CD4-positive, CD25-positive, alpha-beta regulatory T cell (primary cell): ENCODE measurements at regions not wholly inside any gene's neighbourhood (a gene's known extent, or its start where the extent isn't known, plus 50 kb on each side); places are given as distances from the start of the nearest gene placed in this dataset.

Source experiments
- ATAC-seq, 2 donors: fragments of 150-1000 bp; cut with Tn5 transposase; one replicate each; pipeline ENCODE4 v1.10.0; 2021; ENCODE audit warnings: low read depth in 2 of 2, moderate number of reproducible peaks in 2 of 2, moderate library complexity in 1 of 2
- DNase-seq, 3 donors: peaks; one replicate each; pipeline versions ENCODE4 v3.0.0 to v3.0.0-alpha.2; 2012 to 2022; ENCODE audit warnings: mixed read lengths in 1 of 3
- H3K27ac ChIP-seq: one replicate; pipeline ENCODE4 v1.7.0; 2013; ENCODE audit warnings: mild to moderate bottlenecking, low read length; ENCODE audit not compliant: insufficient read depth, poor library complexity, severe bottlenecking
- H3K27me3 ChIP-seq: one replicate; pipeline ENCODE4 v1.7.0; 2013; ENCODE audit warnings: low read length; ENCODE audit not compliant: control insufficient read depth, insufficient read depth
- H3K36me3 ChIP-seq: one replicate; pipeline ENCODE4 v1.7.0; 2013; ENCODE audit warnings: mild to moderate bottlenecking, low read length, moderate library complexity; ENCODE audit not compliant: control insufficient read depth, insufficient read depth
- H3K4me1 ChIP-seq: 2 replicates; pipeline ENCODE4 v1.7.0; 2013; ENCODE audit warnings: mild to moderate bottlenecking, low read length; ENCODE audit not compliant: insufficient read depth, control insufficient read depth, poor library complexity, severe bottlenecking
- H3K4me3 ChIP-seq: one replicate; pipeline ENCODE4 v1.7.0; 2013; ENCODE audit warnings: low read depth, mild to moderate bottlenecking, low read length, moderate library complexity
- H3K9me3 ChIP-seq, 2 experiments: 1 replicate in 1 of 2; 2 replicates in 1 of 2; pipeline ENCODE4 v1.7.0; 2013; ENCODE audit warnings: low read length in 2 of 2, mild to moderate bottlenecking in 1 of 2, moderate library complexity in 1 of 2; ENCODE audit not compliant: control insufficient read depth in 2 of 2
- H3K27ac Mint-ChIP-seq, 3 donors: one replicate each; pipeline ENCODE4 v1.8.0; 2020 to 2022; ENCODE audit warnings: mild to moderate bottlenecking in 3 of 3, mixed read lengths in 3 of 3, moderate library complexity in 2 of 3
- H3K27me3 Mint-ChIP-seq: one replicate; pipeline ENCODE4 v1.8.0; 2022; ENCODE audit warnings: mild to moderate bottlenecking, mixed read lengths
- H3K36me3 Mint-ChIP-seq: one replicate; pipeline ENCODE4 v1.8.0; 2020; ENCODE audit warnings: mixed read lengths
- H3K4me1 Mint-ChIP-seq, 4 donors: one replicate each; pipeline ENCODE4 v1.8.0; 2020 to 2022; ENCODE audit warnings: mixed read lengths in 4 of 4, mild to moderate bottlenecking in 1 of 4
- H3K4me3 Mint-ChIP-seq, 4 donors: one replicate each; pipeline ENCODE4 v1.8.0; 2020 to 2022; ENCODE audit warnings: mild to moderate bottlenecking in 4 of 4, mixed read lengths in 4 of 4, moderate library complexity in 3 of 4
- H3K9me3 Mint-ChIP-seq, 7 donors: one replicate each; pipeline ENCODE4 v1.8.0; 2020 to 2022; ENCODE audit warnings: mixed read lengths in 7 of 7, mild to moderate bottlenecking in 3 of 7, moderate library complexity in 2 of 7

GRCh38 chr7:67406976-67407375 lies 410.3 kb downstream of the TYW1 start:
- no peaks in the 10 kb centered on the region for H3K27me3 ChIP-seq
- Mint-ChIP-seq H3K36me3 (no peaks in the 10 kb centered on the region), H3K27ac (no peak overlapping the region), H3K27me3 (no peaks in the 10 kb centered on the region), H3K4me1 (no peaks in the 10 kb centered on the region), H3K4me3 (no peak overlapping the region), H3K9me3 (peaks cover 0 to 8% (median 0%) of the 10 kb centered on the region in 7 donors)
- no peak for ATAC-seq
- DNase-seq, result no peak
- H3K4me1 ChIP-seq, result no peaks in the 10 kb centered on the region
- H3K4me3 ChIP-seq, result no peak overlapping the region
- H3K9me3 ChIP-seq, result no peaks in the 10 kb centered on the region
- no peaks in the 10 kb centered on the region for H3K36me3 ChIP-seq
- H3K27ac ChIP-seq, result no peak overlapping the region

GRCh38 chr7:67407392-67408071 lies 410.9 kb downstream of the TYW1 start:
- Histone ChIP-seq H3K36me3 (no peaks in the 10 kb centered on the region), H3K4me3 (no peak overlapping the region), H3K27me3 (no peaks in the 10 kb centered on the region), H3K27ac (no peak overlapping the region), H3K4me1 (no peaks in the 10 kb centered on the region), H3K9me3 (no peaks in the 10 kb centered on the region)
- ATAC-seq (no peak), DNase-seq (no peak)
- H3K4me3 Mint-ChIP-seq, result no peak overlapping the region
- H3K9me3 Mint-ChIP-seq, result peaks cover 0 to 5% (median 0%) of the 10 kb centered on the region in 7 donors
- no peaks in the 10 kb centered on the region for H3K36me3 Mint-ChIP-seq
- H3K4me1 Mint-ChIP-seq, result no peaks in the 10 kb centered on the region
- no peak overlapping the region for H3K27ac Mint-ChIP-seq
- H3K27me3 Mint-ChIP-seq, result no peaks in the 10 kb centered on the region

GRCh38 chr7:67408109-67408508 lies 411.5 kb downstream of the TYW1 start:
- Mint-ChIP-seq H3K27ac (no peak overlapping the region), H3K9me3 (peaks cover 0 to 5% (median 1%) of the 10 kb centered on the region in 7 donors), H3K4me1 (no peaks in the 10 kb centered on the region), H3K27me3 (no peaks in the 10 kb centered on the region), H3K36me3 (no peaks in the 10 kb centered on the region), H3K4me3 (no peak overlapping the region)
- Histone ChIP-seq H3K36me3 (no peaks in the 10 kb centered on the region), H3K4me3 (no peak overlapping the region), H3K27me3 (no peaks in the 10 kb centered on the region), H3K4me1 (no peaks in the 10 kb centered on the region), H3K27ac (no peak overlapping the region), H3K9me3 (no peaks in the 10 kb centered on the region)
- ATAC-seq (no peak), DNase-seq (no peak)

- Histone ChIP-seq H3K27me3 (no peaks in the 10 kb centered on the region), H3K36me3 (no peaks in the 10 kb centered on the region), H3K4me3 (no peak overlapping the region), H3K9me3 (no peaks in the 10 kb centered on the region), H3K4me1 (no peaks in the 10 kb centered on the region), H3K27ac (no peak overlapping the region)
- Mint-ChIP-seq H3K4me1 (no peaks in the 10 kb centered on the region), H3K9me3 (peaks cover 3 to 13% (median 7%) of the 10 kb centered on the region in 7 donors), H3K4me3 (no peak overlapping the region), H3K27ac (no peak overlapping the region), H3K27me3 (no peaks in the 10 kb centered on the region), H3K36me3 (no peaks in the 10 kb centered on the region)
- no peak for ATAC-seq
- no peak for DNase-seq
Measured at GRCh38 chr7:67413670-67414069, 417.0 kb downstream of the TYW1 start.

GRCh38 chr7:67414858-67415257 lies 418.2 kb downstream of the TYW1 start:
- Mint-ChIP-seq H3K4me3 (no peak overlapping the region), H3K36me3 (no peaks in the 10 kb centered on the region), H3K4me1 (no peaks in the 10 kb centered on the region), H3K9me3 (peaks cover 5 to 13% (median 7%) of the 10 kb centered on the region in 7 donors), H3K27ac (no peak overlapping the region), H3K27me3 (no peaks in the 10 kb centered on the region)
- Histone ChIP-seq H3K27me3 (no peaks in the 10 kb centered on the region), H3K4me3 (no peak overlapping the region), H3K27ac (no peak overlapping the region), H3K4me1 (no peaks in the 10 kb centered on the region), H3K9me3 (no peaks in the 10 kb centered on the region), H3K36me3 (no peaks in the 10 kb centered on the region)
- ATAC-seq (no peak), DNase-seq (no peak)

- H3K36me3 Mint-ChIP-seq, result no peaks in the 10 kb centered on the region
- Histone ChIP-seq H3K27me3 (no peaks in the 10 kb centered on the region), H3K36me3 (no peaks in the 10 kb centered on the region), H3K4me1 (no peaks in the 10 kb centered on the region), H3K9me3 (no peaks in the 10 kb centered on the region), H3K4me3 (no peak overlapping the region), H3K27ac (no peak overlapping the region)
- ATAC-seq (no peak), DNase-seq (no peak)
- H3K4me3 Mint-ChIP-seq, result no peak overlapping the region
- H3K4me1 Mint-ChIP-seq, result no peaks in the 10 kb centered on the region
- H3K27ac Mint-ChIP-seq, result no peak overlapping the region
- H3K27me3 Mint-ChIP-seq, result no peaks in the 10 kb centered on the region
- H3K9me3 Mint-ChIP-seq, result peaks cover 0 to 2% (median 0%) of the 10 kb centered on the region in 7 donors
Measured at GRCh38 chr7:67422601-67423000, 426.0 kb downstream of the TYW1 start.

- H3K36me3 ChIP-seq, result no peaks in the 10 kb centered on the region
- H3K4me1 Mint-ChIP-seq, result no peaks in the 10 kb centered on the region
- no peaks in the 10 kb centered on the region for H3K27me3 Mint-ChIP-seq
- ATAC-seq (no peak), DNase-seq (no peak)
- H3K9me3 Mint-ChIP-seq, result peaks cover 0 to 3% (median 0%) of the 10 kb centered on the region in 7 donors
- H3K4me3 ChIP-seq, result no peak overlapping the region
- H3K27ac ChIP-seq, result no peak overlapping the region
- H3K4me1 ChIP-seq, result no peaks in the 10 kb centered on the region
- H3K9me3 ChIP-seq, result no peaks in the 10 kb centered on the region
- no peak overlapping the region for H3K27ac Mint-ChIP-seq
- H3K27me3 ChIP-seq, result no peaks in the 10 kb centered on the region
- no peak overlapping the region for H3K4me3 Mint-ChIP-seq
- H3K36me3 Mint-ChIP-seq, result no peaks in the 10 kb centered on the region
Measured at GRCh38 chr7:67423065-67423464, 426.4 kb downstream of the TYW1 start.

- Histone ChIP-seq H3K27me3 (no peaks in the 10 kb centered on the region), H3K4me3 (no peak overlapping the region), H3K9me3 (no peaks in the 10 kb centered on the region), H3K36me3 (no peaks in the 10 kb centered on the region), H3K27ac (no peak overlapping the region), H3K4me1 (no peaks in the 10 kb centered on the region)
- no peak overlapping the region for H3K4me3 Mint-ChIP-seq
- no peaks in the 10 kb centered on the region for H3K36me3 Mint-ChIP-seq
- H3K27me3 Mint-ChIP-seq, result no peaks in the 10 kb centered on the region
- H3K9me3 Mint-ChIP-seq, result peaks cover 0 to 6% (median 0%) of the 10 kb centered on the region in 7 donors
- H3K27ac Mint-ChIP-seq, result no peak overlapping the region
- no peak for ATAC-seq
- no peak for DNase-seq
- no peaks in the 10 kb centered on the region for H3K4me1 Mint-ChIP-seq
Measured at GRCh38 chr7:67426654-67427053, 430.0 kb downstream of the TYW1 start.
